ENCODE measurements at regions not wholly inside any gene's neighbourhood (a gene's known extent, or its start where the extent isn't known, plus 50 kb on each side); places are given as distances from the start of the nearest gene placed in this dataset.

GRCh38 chr10:3510741-3511140 lies 274.3 kb downstream of the KLF6 start:
- no peak for DNase-seq

DNA sequence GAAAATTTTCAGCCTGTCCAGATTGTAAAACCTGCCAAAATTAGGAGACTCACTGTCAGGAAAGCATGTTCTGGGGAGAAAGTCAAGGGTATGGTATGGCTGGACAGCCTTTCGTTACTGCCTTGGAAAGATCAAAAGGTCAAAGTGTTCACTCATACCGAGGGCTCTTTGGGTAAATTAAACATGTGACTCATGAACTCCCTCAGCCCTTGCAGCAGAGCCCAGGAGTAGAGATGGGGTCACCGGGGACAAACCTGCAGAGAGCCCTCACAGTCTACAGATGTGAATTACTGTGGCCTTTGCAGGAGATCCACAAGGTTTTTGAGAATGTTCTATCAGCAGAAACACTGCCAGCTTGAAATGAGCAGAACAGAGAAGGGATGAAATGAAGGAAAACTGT lies 275.7 kb downstream of the KLF6 start:
- DNase-seq: no peak

- DNase-seq: no peak
Measured at GRCh38 chr10:3503299-3503698, 281.7 kb downstream of the KLF6 start.

GRCh38 chr10:3502673-3503072 lies 282.3 kb downstream of the KLF6 start:
- DNase-seq: peak; percentile 64

DNA sequence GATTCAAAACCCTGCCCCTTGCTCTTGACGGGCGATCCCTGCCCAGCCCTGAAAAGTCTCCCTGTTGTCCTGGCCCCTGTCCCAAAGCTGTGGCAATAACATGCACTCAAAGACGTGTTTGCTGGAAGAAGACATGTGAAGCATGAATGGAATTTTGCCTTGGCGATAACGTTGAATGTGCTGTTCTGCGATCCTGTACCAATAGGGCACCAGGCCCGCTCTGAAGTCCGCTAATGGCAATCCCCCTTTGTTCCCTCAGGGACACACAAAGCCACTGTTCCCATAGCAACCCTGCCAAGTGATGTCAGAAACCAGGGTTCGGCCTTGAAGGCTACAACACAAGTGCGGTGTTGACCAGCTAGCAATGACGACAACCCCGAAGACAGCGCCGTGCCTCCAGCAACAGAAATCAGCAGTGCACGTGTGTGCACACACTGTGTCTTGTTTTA lies 284.6 kb downstream of the KLF6 start:
- peak; percentile 25 for DNase-seq

DNA sequence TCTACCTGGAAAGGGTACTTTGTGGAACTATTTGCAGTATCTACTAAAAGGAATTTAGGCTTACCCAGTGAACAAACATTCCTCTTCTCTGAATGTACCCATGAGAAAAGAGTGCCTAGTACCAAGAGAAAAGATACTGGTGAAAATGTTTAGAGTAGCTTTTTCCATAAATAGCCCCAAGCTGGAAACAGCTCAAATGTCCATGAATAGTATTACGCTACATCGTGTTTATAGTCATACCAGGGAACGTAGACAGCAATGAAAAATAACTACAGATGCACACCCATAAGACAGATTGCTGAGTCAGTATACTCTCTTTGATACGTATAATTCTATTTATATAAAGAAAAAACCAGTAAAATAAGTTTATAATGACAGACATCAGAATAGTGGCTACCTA lies 285.9 kb downstream of the KLF6 start:
- DNase-seq: no peak

GRCh38 chr10:3497581-3497980 lies 287.4 kb downstream of the KLF6 start:
- no peak for DNase-seq

- no peak for DNase-seq
Measured at GRCh38 chr10:3496138-3496537, 288.9 kb downstream of the KLF6 start.

GRCh38 chr10:3495281-3495680 lies 289.7 kb downstream of the KLF6 start:
- no peak for DNase-seq

GRCh38 chr10:3494838-3495230 lies 290.2 kb downstream of the KLF6 start:
- DNase-seq: no peak

GRCh38 chr10:3494131-3494837 lies 290.7 kb downstream of the KLF6 start:
- no peak for DNase-seq

DNA sequence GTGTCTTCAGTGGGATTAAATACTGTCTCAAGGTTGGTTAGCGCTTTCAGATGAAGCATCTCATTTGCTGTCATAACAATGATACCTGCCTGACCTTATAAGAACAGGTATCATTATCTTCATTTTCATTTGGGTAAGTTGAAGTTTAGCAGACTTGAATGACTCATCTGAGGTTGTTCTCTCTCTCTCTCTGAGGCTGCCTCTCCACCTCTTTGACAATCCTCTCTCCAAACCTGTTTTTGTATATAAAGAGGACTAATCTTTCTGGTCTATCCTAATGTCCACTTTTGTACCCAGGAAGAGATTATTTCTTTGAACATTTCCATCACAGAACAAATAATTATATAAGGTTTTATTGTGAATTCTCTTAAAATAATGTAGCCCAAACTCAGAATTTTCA lies 291.4 kb downstream of the KLF6 start:
- no peak for DNase-seq

- no peak for DNase-seq
Measured at GRCh38 chr10:3491571-3491970, 293.4 kb downstream of the KLF6 start.

GRCh38 chr10:3487228-3487627 lies 297.8 kb downstream of the KLF6 start:
- DNase-seq: no peak

DNA sequence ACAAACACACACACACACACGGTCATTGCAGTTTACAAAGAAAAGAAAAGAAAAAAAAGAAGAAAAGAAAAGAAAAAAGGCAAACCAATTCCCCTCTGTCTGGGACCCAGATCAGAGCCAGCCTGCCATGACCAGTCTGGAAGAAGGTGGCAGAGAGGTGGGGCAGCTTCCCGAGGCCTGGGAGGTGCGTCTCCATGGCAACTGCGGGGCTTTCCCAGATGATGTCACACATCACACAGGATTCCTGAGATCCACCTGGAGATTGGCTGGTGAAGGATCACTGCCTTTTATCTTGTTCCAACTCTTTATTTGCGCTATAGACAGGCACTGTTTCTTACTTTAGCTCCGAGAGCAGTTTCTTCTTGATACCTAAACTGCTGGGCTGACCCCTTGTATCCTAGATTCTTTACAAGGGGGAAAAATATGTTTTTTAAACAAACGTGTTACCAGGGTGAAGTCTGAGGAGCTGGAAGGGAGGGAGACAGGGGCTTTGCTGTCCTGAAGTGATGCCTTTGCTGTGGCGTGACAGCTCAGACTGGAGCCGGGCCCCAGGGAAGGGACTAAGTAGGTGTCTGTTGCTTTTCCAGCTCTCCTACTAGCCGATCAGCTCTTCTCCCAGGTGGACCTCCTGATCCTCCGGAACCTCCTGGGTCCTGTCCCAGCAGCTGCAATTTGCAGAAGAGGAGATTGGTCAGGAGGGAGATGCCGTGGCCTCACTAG lies 298.5 kb downstream of the KLF6 start:
- DNase-seq: peak; percentile 46

GRCh38 chr10:3485057-3485686 lies 299.8 kb downstream of the KLF6 start:
- DNase-seq: no peak

GRCh38 chr10:3484306-3485056 lies 300.5 kb downstream of the KLF6 start:
- no peak for DNase-seq

DNA sequence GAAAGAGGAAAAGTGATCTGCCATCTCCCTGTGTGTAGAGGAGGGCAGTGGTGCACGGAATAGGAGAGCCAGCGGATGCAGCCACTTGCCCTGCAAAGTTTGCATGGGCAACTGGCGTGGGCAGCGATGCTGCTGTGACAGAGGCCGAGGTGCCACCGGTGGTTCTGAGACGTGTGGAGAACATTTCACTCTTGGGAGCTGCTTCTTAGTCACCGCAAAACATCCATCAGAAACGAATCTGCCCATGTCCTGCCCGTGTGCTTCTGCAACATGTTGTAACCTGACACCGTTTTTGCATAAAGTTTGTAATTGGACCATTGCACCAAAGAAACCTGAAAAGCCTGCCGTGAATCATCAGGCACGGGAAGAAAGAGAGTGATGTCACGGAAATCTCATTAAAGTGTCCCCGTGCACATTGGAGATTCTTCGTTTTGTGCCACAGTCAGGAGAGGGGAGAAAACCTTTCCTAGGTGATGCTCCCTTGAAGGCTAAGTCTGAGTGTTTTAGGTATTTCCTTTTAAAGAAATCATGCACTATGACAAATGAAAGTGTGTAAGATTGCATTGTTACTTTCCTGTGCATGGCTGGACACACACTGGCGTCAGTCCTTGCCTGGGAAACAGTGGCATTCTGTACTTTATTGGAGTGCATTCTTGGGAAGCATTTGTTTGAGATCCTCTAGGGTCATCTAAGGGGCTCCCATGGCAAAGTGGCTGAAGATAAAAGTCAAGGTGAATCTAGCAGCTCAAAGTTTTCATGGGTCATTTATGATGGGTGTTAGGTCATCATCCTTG lies 302.6 kb downstream of the KLF6 start:
- DNase-seq: peak; percentile 81

- DNase-seq: no peak
Measured at GRCh38 chr10:3481496-3481895, 303.5 kb downstream of the KLF6 start.

GRCh38 chr10:3480990-3481315 lies 304.1 kb downstream of the KLF6 start:
- no peak for DNase-seq

DNA sequence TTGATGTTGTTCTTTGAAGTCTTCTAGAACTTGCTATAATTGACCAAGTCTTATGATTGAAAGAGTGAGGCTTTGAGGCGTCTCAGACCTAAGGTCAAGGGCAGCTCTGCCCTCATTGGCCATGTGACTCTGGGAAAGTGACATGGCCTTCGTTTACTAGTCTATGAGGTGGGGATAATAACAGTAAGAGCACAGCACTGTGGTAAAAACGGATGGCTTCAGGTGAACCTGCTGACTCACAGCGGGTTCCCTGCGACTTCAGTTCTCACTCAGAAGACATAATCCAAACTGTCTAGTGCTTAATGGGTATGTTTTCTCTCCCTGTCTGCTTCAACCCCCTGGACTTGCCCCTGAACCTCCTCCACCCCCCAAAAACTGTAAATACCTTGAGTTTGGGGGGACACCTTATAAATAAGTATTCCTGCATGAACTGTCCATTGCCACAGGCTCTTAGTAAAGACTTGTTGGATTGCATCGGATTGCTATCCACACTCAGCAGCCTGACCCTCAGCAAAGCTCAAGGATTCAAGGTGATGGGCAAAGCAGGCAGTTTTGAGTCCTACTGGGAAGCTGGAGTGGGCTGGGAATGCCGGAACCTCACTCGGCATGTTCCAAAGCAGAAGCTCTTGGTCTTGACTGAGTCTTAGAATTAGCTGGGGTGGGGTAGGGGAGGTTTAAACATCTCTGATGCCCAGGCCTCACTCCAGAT lies 304.6 kb downstream of the KLF6 start:
- DNase-seq: no peak

DNA sequence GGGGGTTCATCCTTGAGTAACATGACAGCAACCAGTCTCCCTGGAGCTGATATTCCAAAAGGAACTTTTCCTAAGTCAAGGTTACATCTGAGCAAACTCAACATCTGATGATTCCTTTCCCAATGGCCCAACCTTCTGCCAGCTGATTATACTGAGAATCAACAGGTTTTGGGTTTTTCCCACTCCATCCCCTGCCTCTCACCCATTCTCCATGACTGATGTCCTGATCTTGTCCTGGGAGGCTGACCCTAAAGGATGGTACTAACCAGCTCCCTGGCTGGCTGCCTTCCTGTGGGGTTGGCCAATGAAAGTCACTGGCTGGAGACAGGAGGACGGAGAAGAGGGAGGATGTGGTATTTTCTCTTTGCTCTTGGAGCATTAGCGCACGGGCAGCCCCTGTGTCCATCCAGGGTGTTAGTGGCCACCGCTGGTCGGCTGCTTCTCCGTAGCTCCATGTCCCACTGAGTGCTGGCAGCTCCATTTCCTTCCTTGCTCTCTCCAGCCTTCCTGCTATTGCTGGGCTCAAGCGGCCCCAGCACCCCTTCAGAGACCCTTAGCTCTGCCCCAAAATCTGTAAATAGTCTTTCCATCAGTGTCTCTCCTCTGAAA lies 306.2 kb upstream of the PITRM1 start:
- DNase-seq: no peak
